GM19452 (cell line): ENCODE measurements at regions not wholly inside any gene's neighbourhood (a gene's known extent, or its start where the extent isn't known, plus 50 kb on each side); places are given as distances from the start of the nearest gene placed in this dataset.

ENCODE experiments used
- ATAC-seq: cut with Tn5 transposase; IDR thresholded peaks from one replicate; pipeline ENCODE4 v1.9.1; 2021; ENCODE audit not compliant: unreplicated experiment

- no peak for ATAC-seq
These were observed 161.2 kb downstream of the PLPP3 start for GRCh38 chr1:56418151-56418631.

GRCh38 chr1:56417646-56418045, 161.7 kb downstream of the PLPP3 start:
- ATAC-seq: no peak

GRCh38 chr1:56416495-56416894, 162.9 kb downstream of the PLPP3 start:
- ATAC-seq: no peak

GRCh38 chr1:56415720-56416119, 163.6 kb downstream of the PLPP3 start:
- no peak for ATAC-seq

GRCh38 chr1:56415258-56415657, 164.1 kb downstream of the PLPP3 start:
- no peak for ATAC-seq

- ATAC-seq: no peak
These were observed 164.6 kb downstream of the PLPP3 start for GRCh38 chr1:56414728-56415224.

GRCh38 chr1:56413671-56414199, 165.6 kb downstream of the PLPP3 start:
- ATAC-seq: no peak

- no peak for ATAC-seq
These were observed 167.7 kb downstream of the PLPP3 start for GRCh38 chr1:56411484-56412180.

- ATAC-seq: no peak
These were observed 168.3 kb downstream of the PLPP3 start for GRCh38 chr1:56411021-56411420.

GRCh38 chr1:56410405-56410804, 169.0 kb downstream of the PLPP3 start:
- ATAC-seq: no peak

- no peak for ATAC-seq
These were observed 170.2 kb downstream of the PLPP3 start for GRCh38 chr1:56409112-56409691.

GRCh38 chr1:56406821-56407220, 172.5 kb downstream of the PLPP3 start:
- ATAC-seq: no peak

GRCh38 chr1:56404561-56405030, 174.8 kb downstream of the PLPP3 start:
- ATAC-seq: no peak

GRCh38 chr1:56404066-56404465, 175.3 kb downstream of the PLPP3 start:
- ATAC-seq: no peak

GRCh38 chr1:56403321-56403720, 176.0 kb downstream of the PLPP3 start:
- ATAC-seq: no peak

- no peak for ATAC-seq
These were observed 178.2 kb downstream of the PLPP3 start for GRCh38 chr1:56401191-56401590.

- no peak for ATAC-seq
These were observed 178.8 kb downstream of the PLPP3 start for GRCh38 chr1:56400526-56400925.

GRCh38 chr1:56399795-56400194, 179.6 kb downstream of the PLPP3 start:
- no peak for ATAC-seq

- no peak for ATAC-seq
These were observed 180.0 kb downstream of the PLPP3 start for GRCh38 chr1:56399326-56399725.

GRCh38 chr1:56397811-56398231, 181.5 kb downstream of the PLPP3 start:
- ATAC-seq: no peak

GRCh38 chr1:56397409-56397808, 182.0 kb downstream of the PLPP3 start:
- ATAC-seq: no peak

GRCh38 chr1:56396581-56396980, 182.8 kb downstream of the PLPP3 start:
- no peak for ATAC-seq
